OCI-LY7 (cell line): ENCODE measurements at regions not wholly inside any gene's neighbourhood (a gene's known extent, or its start where the extent isn't known, plus 50 kb on each side); places are given as distances from the start of the nearest gene placed in this dataset.

Experiments
- BruUV-seq: library from RNA; stranded (reverse); fragments of 400-500 nt; replicated peaks from 2 replicates; lab custom pipeline; 2021; lab: Mats Ljungman, UMichigan
- CTCF ChIA-PET: fragments of 300-600 bp; sonication (Branson Sonifier 250); formaldehyde crosslinking; loops from one replicate; lab custom pipeline; 2022; ENCODE audit warnings: antibody characterized with exemption; ENCODE audit not compliant: unreplicated experiment; lab: Charles Lee
- POLR2A ChIA-PET: fragments of 300-600 bp; sonication (Branson Sonifier 250); formaldehyde crosslinking; loops from one replicate; lab custom pipeline; 2022; ENCODE audit warnings: antibody characterized with exemption; lab: Charles Lee
- DNase-seq: peaks from one replicate; pipeline ENCODE4 v3.0.0-alpha.2; 2015; ENCODE audit warnings: low spot score
- H2AFZ ChIP-seq: fragments of 200-600 bp; sonication (generic), shearing (Covaris generic); 2 replicates; pipeline ENCODE4 v1.6.1; 2014; ENCODE audit warnings: mild to moderate bottlenecking, antibody characterized with exemption, low read length, moderate library complexity
- H3K27ac ChIP-seq: fragments of 200-600 bp; sonication (generic); 2 replicates; pipeline ENCODE4 v1.5.1; 2014; ENCODE audit warnings: mixed run types, low read depth, mild to moderate bottlenecking, moderate library complexity, low read length, inconsistent platforms; ENCODE audit not compliant: poor library complexity, severe bottlenecking
- H3K36me3 ChIP-seq: fragments of 200-600 bp; sonication (generic); 2 replicates; pipeline ENCODE4 v1.6.1; 2014; ENCODE audit warnings: mild to moderate bottlenecking, antibody characterized with exemption, low read length, moderate library complexity, mixed read lengths; ENCODE audit not compliant: insufficient read depth
- H3K4me1 ChIP-seq: fragments of 200-600 bp; sonication (generic); 2 replicates; pipeline ENCODE4 v1.5.1; 2014; ENCODE audit warnings: mild to moderate bottlenecking, low read length; ENCODE audit not compliant: insufficient read depth, poor library complexity, severe bottlenecking
- H3K4me2 ChIP-seq: fragments of 200-600 bp; sonication (generic); 2 replicates; pipeline ENCODE4 v1.6.1; 2014; ENCODE audit warnings: mild to moderate bottlenecking, low read length
- H3K4me3 ChIP-seq: fragments of 200-600 bp; sonication (generic); 2 replicates; pipeline ENCODE4 v1.5.1; 2014; ENCODE audit warnings: mild to moderate bottlenecking, low read depth, low read length; ENCODE audit not compliant: poor library complexity, severe bottlenecking
- H3K79me2 ChIP-seq: fragments of 200-600 bp; sonication (generic); 2 replicates; pipeline ENCODE4 v1.6.1; 2016; ENCODE audit warnings: low read depth, mild to moderate bottlenecking, low read length, moderate library complexity, mixed read lengths; ENCODE audit not compliant: insufficient read depth
- H3K9me2 ChIP-seq: fragments of 200-600 bp; sonication (generic); 2 replicates; pipeline ENCODE4 v1.6.1; 2016; ENCODE audit warnings: mild to moderate bottlenecking, low read length, mixed read lengths; ENCODE audit not compliant: insufficient read depth
- H3K9me3 ChIP-seq: fragments of 200-600 bp; sonication (generic); 2 replicates; pipeline ENCODE4 v1.6.1; 2014; ENCODE audit warnings: mild to moderate bottlenecking, mixed run types, low read length, mixed read lengths
- H4K20me1 ChIP-seq: fragments of 200-600 bp; sonication (generic); 2 replicates; pipeline ENCODE4 v1.6.1; 2014; ENCODE audit warnings: mild to moderate bottlenecking, antibody characterized with exemption, low read length, moderate library complexity, mixed read lengths; ENCODE audit not compliant: insufficient read depth
- CTCF ChIP-seq: fragments of 200-600 bp; sonication (generic); conservative IDR thresholded peaks from 2 replicates; pipeline ENCODE4 v1.5.1; 2014; ENCODE audit warnings: mild to moderate bottlenecking, antibody characterized with exemption, low read length, moderate library complexity, mixed read lengths
- EZH2phosphoT487 ChIP-seq: fragments of 200-600 bp; sonication (generic); IDR thresholded peaks from 2 replicates; pipeline ENCODE4 v1.6.1; 2018; ENCODE audit warnings: low read depth, borderline replicate concordance, mild to moderate bottlenecking, mixed run types, antibody characterized with exemption, low read length, moderate library complexity, mixed read lengths
- intact Hi-C: fragments of 100-400 bp; cut with micrococcal nuclease; formaldehyde crosslinking; loops from one replicate; pipeline ENCODE4 v1.10.0; 2022; ENCODE audit not compliant: unreplicated experiment

- no TSS peak for BruUV-seq
- H2AFZ ChIP-seq = no peak overlapping the region
- H3K4me3 ChIP-seq = no peak overlapping the region
- no peak overlapping the region for H3K27ac ChIP-seq
- no peak overlapping the region for H3K4me2 ChIP-seq
- TF ChIP-seq CTCF (no peak), EZH2phosphoT487 (no peak)
- POLR2A ChIA-PET = interaction anchor here (0.6 kb wide), 1 partner anchor 222 kb away, joined by 4 read pairs; no protein-coding TSS in a partner anchor
- intact Hi-C loops = no loop called here
- no peaks in the 10 kb centered on the region for H3K79me2 ChIP-seq
- CTCF ChIA-PET = no interaction called here
- H4K20me1 ChIP-seq = no peaks in the 10 kb centered on the region
- H3K9me2 ChIP-seq = no peaks in the 10 kb centered on the region
- DNase-seq = no peak
- no peaks in the 10 kb centered on the region for H3K9me3 ChIP-seq
- H3K4me1 ChIP-seq = no peaks in the 10 kb centered on the region
- no peaks in the 10 kb centered on the region for H3K36me3 ChIP-seq
Measured at GRCh38 chr10:29931833-29932232, 127.6 kb downstream of the JCAD start.

GRCh38 chr10:29929006-29929405 is 130.4 kb downstream of the JCAD start:
- Histone ChIP-seq H4K20me1 (no peaks in the 10 kb centered on the region), H2AFZ (no peak overlapping the region), H3K27ac (no peak overlapping the region), H3K9me2 (no peaks in the 10 kb centered on the region), H3K4me1 (no peaks in the 10 kb centered on the region), H3K9me3 (no peaks in the 10 kb centered on the region), H3K36me3 (no peaks in the 10 kb centered on the region), H3K4me3 (no peak overlapping the region), H3K4me2 (no peak overlapping the region), H3K79me2 (no peaks in the 10 kb centered on the region)
- TF ChIP-seq EZH2phosphoT487 = no peak
- no peak for DNase-seq
- CTCF ChIA-PET = no interaction called here
- no TSS peak for BruUV-seq
- intact Hi-C loops = no loop called here
- POLR2A ChIA-PET = no interaction called here

- no peaks in the 10 kb centered on the region for H3K9me2 ChIP-seq
- intact Hi-C loops = no loop called here
- POLR2A ChIA-PET = no interaction called here
- no peak overlapping the region for H2AFZ ChIP-seq
- TF ChIP-seq CTCF (no peak; the same call in 1 of the 2 replicates), EZH2phosphoT487 (no peak)
- H3K9me3 ChIP-seq = no peaks in the 10 kb centered on the region
- H3K27ac ChIP-seq = no peak overlapping the region
- H3K4me3 ChIP-seq = no peak overlapping the region
- no peaks in the 10 kb centered on the region for H4K20me1 ChIP-seq
- no peak overlapping the region for H3K4me2 ChIP-seq
- DNase-seq = no peak
- CTCF ChIA-PET = no interaction called here
- H3K36me3 ChIP-seq = no peaks in the 10 kb centered on the region
- no peaks in the 10 kb centered on the region for H3K4me1 ChIP-seq
- BruUV-seq = no TSS peak
- no peaks in the 10 kb centered on the region for H3K79me2 ChIP-seq
Measured at GRCh38 chr10:29926693-29927048, 132.7 kb downstream of the JCAD start.
